ENCODE measurements at regions not wholly inside any gene's neighbourhood (a gene's known extent, or its start where the extent isn't known, plus 50 kb on each side); places are given as distances from the start of the nearest gene placed in this dataset.

DNA sequence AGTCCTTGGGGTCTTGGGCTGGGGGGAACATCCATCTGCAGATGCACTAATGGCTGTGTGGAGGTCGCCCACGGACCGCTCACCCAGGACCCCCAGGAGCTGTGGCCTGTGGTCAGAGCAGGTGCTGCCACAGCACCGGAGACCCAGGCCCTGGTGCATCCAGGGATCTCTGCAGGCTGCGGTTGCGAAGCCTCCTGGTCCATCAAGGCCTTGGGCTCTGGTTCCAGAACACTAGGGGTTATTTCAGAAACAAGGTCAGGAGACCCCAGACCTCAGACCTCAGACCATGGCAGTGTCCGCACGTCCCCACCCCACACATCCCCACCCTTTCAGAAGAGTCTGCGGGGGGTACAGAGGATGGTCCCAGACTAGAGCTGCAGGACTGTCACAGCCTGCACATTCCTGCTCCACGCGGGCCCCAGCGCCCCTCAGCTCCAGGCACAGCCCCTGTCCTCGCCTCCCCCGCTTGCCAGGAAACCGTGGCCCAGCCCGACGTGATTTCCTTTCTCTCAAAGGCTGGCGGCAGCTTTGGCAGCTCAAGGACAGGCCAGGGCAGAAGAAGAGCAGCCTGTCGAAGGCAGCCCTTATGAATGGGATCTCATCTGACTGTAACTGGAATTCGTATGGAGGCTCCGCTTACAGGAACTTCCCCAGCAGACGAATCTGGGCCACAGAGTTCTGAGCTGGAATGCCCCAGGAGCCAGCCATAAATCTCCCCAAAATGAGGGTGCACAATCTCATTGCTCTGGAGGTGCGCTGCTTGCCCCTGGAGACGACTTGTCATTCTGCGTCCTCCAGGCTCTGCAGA is 136.2 kb upstream of the RET start:
- no peak overlapping the region for H3K4me3 ChIP-seq
- ATAC-seq (ENCODE audit: insufficient read depth, low FRiP score): no peak
- no peaks in the 10 kb centered on the region for H3K36me3 ChIP-seq (ENCODE audit: control insufficient read depth in 4 of 4, insufficient read depth in 4 of 4, low read length in 4 of 4)
- H3K27me3 ChIP-seq (ENCODE audit: control insufficient read depth in 3 of 3, insufficient read depth in 3 of 3, low read length in 2 of 3): peaks cover 0 to 3% (median 0%) of the 10 kb centered on the region in 3 donors
- 55 to 57% methylated on average over 25 of the region's 25 CpGs for WGBS, 2 donors
- TF ChIP-seq, protein P1, sequence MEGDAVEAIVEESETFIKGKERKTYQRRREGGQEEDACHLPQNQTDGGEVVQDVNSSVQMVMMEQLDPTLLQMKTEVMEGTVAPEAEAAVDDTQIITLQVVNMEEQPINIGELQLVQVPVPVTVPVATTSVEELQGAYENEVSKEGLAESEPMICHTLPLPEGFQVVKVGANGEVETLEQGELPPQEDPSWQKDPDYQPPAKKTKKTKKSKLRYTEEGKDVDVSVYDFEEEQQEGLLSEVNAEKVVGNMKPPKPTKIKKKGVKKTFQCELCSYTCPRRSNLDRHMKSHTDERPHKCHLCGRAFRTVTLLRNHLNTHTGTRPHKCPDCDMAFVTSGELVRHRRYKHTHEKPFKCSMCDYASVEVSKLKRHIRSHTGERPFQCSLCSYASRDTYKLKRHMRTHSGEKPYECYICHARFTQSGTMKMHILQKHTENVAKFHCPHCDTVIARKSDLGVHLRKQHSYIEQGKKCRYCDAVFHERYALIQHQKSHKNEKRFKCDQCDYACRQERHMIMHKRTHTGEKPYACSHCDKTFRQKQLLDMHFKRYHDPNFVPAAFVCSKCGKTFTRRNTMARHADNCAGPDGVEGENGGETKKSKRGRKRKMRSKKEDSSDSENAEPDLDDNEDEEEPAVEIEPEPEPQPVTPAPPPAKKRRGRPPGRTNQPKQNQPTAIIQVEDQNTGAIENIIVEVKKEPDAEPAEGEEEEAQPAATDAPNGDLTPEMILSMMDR (IDR thresholded peaks at IDR 0.05; ENCODE audit: control extremely low read depth, extremely low read depth): no peak
- no peak overlapping the region for H3K27ac ChIP-seq (ENCODE audit: low read depth in 1 of 2, low read length in 1 of 2)
- no peaks in the 10 kb centered on the region for H3K9me3 ChIP-seq (ENCODE audit: control insufficient read depth in 4 of 4, insufficient read depth in 3 of 4, low read length in 3 of 4)
- DNase-seq: peak in 1 of 3 donors; percentile 40
- H3K4me1 ChIP-seq (ENCODE audit: control insufficient read depth in 5 of 5, insufficient read depth in 5 of 5, low read length in 5 of 5): peaks cover 0 to 10% (median 0%) of the 10 kb centered on the region in 5 donors
- H3K9ac ChIP-seq (ENCODE audit: insufficient read depth in 1 of 2, low read length in 2 of 2): no peak overlapping the region

DNA sequence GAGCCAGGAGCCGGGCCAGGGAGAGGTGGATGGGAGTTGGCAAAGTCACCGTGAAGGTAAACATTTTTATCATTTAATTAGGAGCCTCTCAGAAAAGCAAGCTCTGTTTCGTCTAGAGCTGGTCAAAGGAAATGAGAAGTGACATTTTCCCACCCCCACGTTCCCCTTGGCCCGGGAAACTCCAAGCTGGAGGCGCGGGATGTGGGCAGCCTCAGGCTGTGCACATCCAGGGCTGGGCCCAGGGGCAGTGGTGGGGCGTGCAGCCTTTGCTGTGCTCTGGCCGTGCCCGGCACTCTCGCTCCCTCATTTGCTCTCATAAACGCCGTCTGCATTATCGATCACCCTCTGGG is 135.6 kb upstream of the RET start:
- Histone ChIP-seq H3K9ac (ENCODE audit: insufficient read depth in 1 of 2, low read length in 2 of 2) (no peak overlapping the region), H3K36me3 (ENCODE audit: control insufficient read depth in 4 of 4, insufficient read depth in 4 of 4, low read length in 4 of 4) (no peaks in the 10 kb centered on the region), H3K4me3 (no peak overlapping the region), H3K27ac (ENCODE audit: low read depth in 1 of 2, low read length in 1 of 2) (no peak overlapping the region), H3K9me3 (ENCODE audit: control insufficient read depth in 4 of 4, insufficient read depth in 3 of 4, low read length in 3 of 4) (no peaks in the 10 kb centered on the region), H3K4me1 (ENCODE audit: control insufficient read depth in 5 of 5, insufficient read depth in 5 of 5, low read length in 5 of 5) (peaks cover 0 to 10% (median 0%) of the 10 kb centered on the region in 5 donors), H3K27me3 (ENCODE audit: control insufficient read depth in 3 of 3, insufficient read depth in 3 of 3, low read length in 2 of 3) (no peaks in the 10 kb centered on the region)
- TF ChIP-seq, protein P1 (IDR thresholded peaks at IDR 0.05; ENCODE audit: control extremely low read depth, extremely low read depth): no peak
- no peak for DNase-seq
- 50 to 66% methylated on average over 14 of the region's 14 CpGs for WGBS, 2 donors
- no peak for ATAC-seq (ENCODE audit: insufficient read depth, low FRiP score)

DNA sequence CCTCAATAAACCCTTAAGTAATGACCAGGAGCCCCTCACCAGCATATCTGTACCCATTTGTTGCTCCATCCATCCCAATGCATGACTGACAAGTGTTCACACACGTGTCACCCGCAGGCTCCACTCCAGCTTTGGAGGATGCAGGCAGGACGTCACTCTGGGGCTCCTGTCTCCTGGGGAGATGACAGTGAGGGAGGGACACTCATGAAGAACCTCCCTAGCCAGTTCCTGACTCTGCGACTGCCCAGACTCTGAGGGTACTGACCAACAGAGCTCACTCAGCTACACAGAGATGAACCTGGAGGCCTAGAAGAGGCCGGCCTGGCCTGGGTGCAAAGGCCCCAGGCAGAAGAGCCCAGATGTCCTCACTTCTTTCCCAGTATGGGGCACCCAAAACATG is 135.1 kb upstream of the RET start:
- Histone ChIP-seq H3K4me3 (no peak overlapping the region), H3K9ac (ENCODE audit: insufficient read depth in 1 of 2, low read length in 2 of 2) (no peak overlapping the region), H3K4me1 (ENCODE audit: control insufficient read depth in 5 of 5, insufficient read depth in 5 of 5, low read length in 5 of 5) (peaks cover 0 to 10% (median 0%) of the 10 kb centered on the region in 5 donors), H3K27ac (ENCODE audit: low read depth in 1 of 2, low read length in 1 of 2) (no peak overlapping the region), H3K36me3 (ENCODE audit: control insufficient read depth in 4 of 4, insufficient read depth in 4 of 4, low read length in 4 of 4) (no peaks in the 10 kb centered on the region), H3K9me3 (ENCODE audit: control insufficient read depth in 4 of 4, insufficient read depth in 3 of 4, low read length in 3 of 4) (no peaks in the 10 kb centered on the region), H3K27me3 (ENCODE audit: control insufficient read depth in 3 of 3, insufficient read depth in 3 of 3, low read length in 2 of 3) (no peaks in the 10 kb centered on the region)
- TF ChIP-seq, protein P1 (IDR thresholded peaks at IDR 0.05; ENCODE audit: control extremely low read depth, extremely low read depth): no peak
- ATAC-seq (ENCODE audit: insufficient read depth, low FRiP score): no peak
- DNase-seq: no peak
- WGBS, 2 donors: 79% methylated on average over 5 of the region's 5 CpGs

Data from lung (tissue), 11 donors.